ENCODE measurements at regions not wholly inside any gene's neighbourhood (a gene's known extent, or its start where the extent isn't known, plus 50 kb on each side); places are given as distances from the start of the nearest gene placed in this dataset.

DNA sequence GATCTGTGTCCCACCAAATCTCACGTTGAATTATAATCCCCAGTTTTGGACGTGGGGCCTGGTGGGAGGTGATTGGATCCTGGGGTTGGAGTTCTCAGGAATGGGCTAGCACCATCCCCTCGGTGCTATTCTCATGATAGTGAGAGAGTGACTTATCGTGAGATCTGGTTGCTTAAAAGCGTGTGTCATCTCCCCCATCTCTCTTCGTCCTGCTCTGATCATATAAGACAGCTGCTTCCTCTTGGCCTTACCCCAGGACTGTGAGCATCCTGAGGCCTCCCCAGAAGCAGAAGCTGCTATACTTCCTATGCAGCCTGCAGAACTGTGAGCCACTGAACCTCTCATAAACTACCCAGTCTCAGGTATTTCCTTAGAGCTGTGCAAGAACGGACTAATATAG is 163.7 kb upstream of the NDUFV2 start:
- intact Hi-C loops (cut with DNase I): no loop called here
- TF ChIP-seq POLR2A (IDR thresholded peaks at IDR 0.05): no peak
- TF ChIP-seq POLR2AphosphoS5 (IDR thresholded peaks at IDR 0.05; ENCODE audit: insufficient read depth in 1 of 2, low read depth in 1 of 2): no peak
- TF ChIP-seq, protein P1, sequence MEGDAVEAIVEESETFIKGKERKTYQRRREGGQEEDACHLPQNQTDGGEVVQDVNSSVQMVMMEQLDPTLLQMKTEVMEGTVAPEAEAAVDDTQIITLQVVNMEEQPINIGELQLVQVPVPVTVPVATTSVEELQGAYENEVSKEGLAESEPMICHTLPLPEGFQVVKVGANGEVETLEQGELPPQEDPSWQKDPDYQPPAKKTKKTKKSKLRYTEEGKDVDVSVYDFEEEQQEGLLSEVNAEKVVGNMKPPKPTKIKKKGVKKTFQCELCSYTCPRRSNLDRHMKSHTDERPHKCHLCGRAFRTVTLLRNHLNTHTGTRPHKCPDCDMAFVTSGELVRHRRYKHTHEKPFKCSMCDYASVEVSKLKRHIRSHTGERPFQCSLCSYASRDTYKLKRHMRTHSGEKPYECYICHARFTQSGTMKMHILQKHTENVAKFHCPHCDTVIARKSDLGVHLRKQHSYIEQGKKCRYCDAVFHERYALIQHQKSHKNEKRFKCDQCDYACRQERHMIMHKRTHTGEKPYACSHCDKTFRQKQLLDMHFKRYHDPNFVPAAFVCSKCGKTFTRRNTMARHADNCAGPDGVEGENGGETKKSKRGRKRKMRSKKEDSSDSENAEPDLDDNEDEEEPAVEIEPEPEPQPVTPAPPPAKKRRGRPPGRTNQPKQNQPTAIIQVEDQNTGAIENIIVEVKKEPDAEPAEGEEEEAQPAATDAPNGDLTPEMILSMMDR (IDR thresholded peaks at IDR 0.05): no peak

DNA sequence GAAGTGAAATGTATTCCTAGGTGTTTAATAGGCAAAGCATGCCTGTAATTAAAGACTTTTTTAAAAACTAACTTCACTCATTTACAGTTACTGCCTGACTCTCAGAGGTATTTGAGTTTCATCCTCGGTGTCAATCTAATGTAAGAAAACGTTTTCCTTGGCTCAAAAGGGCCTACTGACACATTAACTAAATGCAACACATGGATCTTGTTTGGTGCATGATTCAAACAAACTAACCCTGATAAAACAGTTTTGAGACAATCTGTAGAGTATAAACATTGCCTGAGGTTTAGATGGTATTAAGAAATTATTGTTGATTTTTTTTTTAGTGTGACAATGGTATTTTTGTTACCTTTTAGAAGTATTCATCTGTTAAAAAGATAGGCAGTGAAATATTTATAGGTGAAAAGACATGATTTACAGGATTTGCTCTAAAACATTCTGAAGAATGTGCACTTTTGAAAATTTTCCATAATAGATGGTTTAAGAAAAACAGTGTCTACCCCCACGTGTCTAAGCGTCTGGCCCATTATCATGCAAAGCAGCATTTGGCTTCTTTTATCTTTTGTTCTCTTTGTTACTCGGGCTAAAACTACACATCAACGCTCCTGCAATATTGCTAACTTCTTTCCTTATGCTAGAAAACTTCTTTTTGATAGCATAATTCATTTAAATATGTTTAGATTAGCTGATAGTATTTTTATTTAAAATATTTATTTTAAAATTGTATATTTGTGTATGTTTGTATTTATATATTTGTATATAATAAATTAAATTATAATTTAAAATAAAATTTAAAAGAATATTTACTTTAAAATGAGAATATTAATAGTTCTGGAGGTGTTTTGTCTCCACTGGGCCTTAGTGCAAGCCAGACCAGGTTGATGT is 160.2 kb upstream of the NDUFV2 start:
- no peaks in the 10 kb centered on the region for H3K4me1 ChIP-seq
- H3K27ac ChIP-seq: no peak overlapping the region
- no peak overlapping the region for H3K4me3 ChIP-seq
- H3K27me3 ChIP-seq: no peaks in the 10 kb centered on the region
- intact Hi-C loops (cut with DNase I): no loop called here
- H3K9me3 ChIP-seq: no peaks in the 10 kb centered on the region
- TF ChIP-seq, protein P1 (IDR thresholded peaks at IDR 0.05): no peak
- TF ChIP-seq POLR2AphosphoS5 (IDR thresholded peaks at IDR 0.05; ENCODE audit: insufficient read depth in 1 of 2, low read depth in 1 of 2) (no peak), POLR2A (IDR thresholded peaks at IDR 0.05) (no peak)
- no peaks in the 10 kb centered on the region for H3K36me3 ChIP-seq
- no peak for DNase-seq (ENCODE audit: extremely low spot score in 2 of 2)

More for the DNA sequence above, 163.7 kb upstream of the NDUFV2 start:
- no peak for DNase-seq (ENCODE audit: extremely low spot score in 2 of 2)
- Histone ChIP-seq H3K27me3 (no peaks in the 10 kb centered on the region), H3K4me3 (no peak overlapping the region), H3K27ac (no peak overlapping the region), H3K4me1 (no peaks in the 10 kb centered on the region), H3K9me3 (no peaks in the 10 kb centered on the region), H3K36me3 (no peaks in the 10 kb centered on the region)

DNA sequence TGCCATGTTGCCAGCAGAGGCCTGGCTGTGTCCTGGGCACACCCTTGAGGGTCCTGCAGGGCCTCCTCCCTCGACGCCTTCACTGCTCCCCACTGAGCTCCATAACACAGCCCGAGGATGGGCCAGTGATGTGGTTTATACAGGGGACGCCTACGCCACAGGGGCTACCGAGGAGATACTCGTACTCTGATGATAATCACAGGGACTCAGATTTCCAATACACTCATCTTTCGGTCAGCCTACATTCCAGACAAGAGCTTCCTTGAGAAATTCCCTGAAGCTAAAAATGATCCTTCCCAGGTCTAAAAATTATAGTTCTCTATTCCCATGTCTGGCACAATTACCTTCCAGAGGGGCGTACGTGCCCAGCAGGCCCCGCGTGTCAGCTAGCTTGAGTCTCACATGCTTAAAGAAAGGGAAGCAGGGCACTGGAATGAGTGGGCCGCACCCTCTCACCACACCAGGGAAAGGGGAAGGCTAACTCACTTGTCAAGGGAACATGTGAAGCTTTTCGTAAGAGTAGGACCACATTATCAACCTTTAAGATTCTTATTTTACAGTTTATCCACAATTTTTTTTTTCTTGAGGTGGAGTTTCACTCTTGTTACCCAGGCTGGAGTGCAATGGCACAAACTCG is 159.5 kb upstream of the NDUFV2 start:
- no peaks in the 10 kb centered on the region for H3K9me3 ChIP-seq
- H3K4me1 ChIP-seq: no peaks in the 10 kb centered on the region
- intact Hi-C loops (cut with DNase I): no loop called here
- DNase-seq (ENCODE audit: extremely low spot score in 2 of 2): no peak
- no peaks in the 10 kb centered on the region for H3K36me3 ChIP-seq
- H3K27ac ChIP-seq: no peak overlapping the region
- no peak overlapping the region for H3K4me3 ChIP-seq
- H3K27me3 ChIP-seq: no peaks in the 10 kb centered on the region
- TF ChIP-seq, protein P1 (IDR thresholded peaks at IDR 0.05): no peak
- no peak for TF ChIP-seq POLR2A (IDR thresholded peaks at IDR 0.05)
- no peak for TF ChIP-seq POLR2AphosphoS5 (IDR thresholded peaks at IDR 0.05; ENCODE audit: insufficient read depth in 1 of 2, low read depth in 1 of 2)

DNA sequence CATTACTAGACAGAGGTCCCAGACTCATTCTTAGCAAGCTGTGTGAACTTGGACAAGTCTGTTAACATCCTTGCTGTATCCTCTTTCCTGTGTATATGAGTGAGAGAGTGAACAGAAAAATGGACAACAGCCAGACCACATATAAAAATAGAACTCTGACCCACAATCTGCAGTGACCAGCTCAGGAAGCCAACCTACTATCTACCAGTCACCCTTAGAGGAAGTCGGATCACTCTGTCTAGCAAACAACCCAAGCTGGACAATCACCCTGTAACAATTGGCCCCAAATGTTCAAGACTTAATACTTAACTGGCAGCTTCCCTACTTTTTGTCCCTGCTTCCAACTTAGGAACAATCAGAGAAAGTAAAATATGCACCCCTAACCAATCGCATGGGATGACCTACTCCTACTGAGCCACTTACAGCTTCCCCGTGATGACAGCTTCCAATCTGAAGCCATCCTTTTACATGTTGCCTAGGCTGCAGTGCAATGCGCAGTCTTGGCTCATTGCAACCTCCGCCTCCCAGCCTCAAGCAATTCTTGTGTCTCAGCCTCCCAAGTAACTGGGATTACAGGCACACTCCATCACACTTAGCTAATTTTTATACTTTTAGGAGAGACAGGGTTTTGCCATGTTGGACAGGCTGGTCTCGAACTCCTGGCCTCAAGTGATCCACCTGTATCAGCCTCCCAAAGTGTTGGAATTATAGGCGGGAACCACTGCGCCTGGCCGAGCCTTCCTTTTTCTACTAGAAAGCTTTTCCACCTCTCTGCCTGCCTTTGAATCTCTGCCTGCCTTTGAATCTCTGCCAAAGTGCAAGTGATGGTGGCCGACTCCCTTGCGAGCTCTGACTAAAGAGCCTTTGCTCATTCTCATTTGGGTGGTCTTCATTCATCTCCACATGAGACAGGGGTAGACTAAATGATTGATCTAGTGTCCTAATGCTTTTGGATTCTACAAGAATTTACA is 158.3 kb upstream of the NDUFV2 start:
- Histone ChIP-seq H3K4me1 (peaks cover 11% of the 10 kb centered on the region), H3K36me3 (no peaks in the 10 kb centered on the region), H3K27ac (no peak overlapping the region), H3K9me3 (no peaks in the 10 kb centered on the region), H3K4me3 (no peak overlapping the region), H3K27me3 (no peaks in the 10 kb centered on the region)
- intact Hi-C loops (cut with DNase I): no loop called here
- no peak for DNase-seq (ENCODE audit: extremely low spot score in 2 of 2)
- no peak for TF ChIP-seq POLR2AphosphoS5 (IDR thresholded peaks at IDR 0.05; ENCODE audit: insufficient read depth in 1 of 2, low read depth in 1 of 2)
- TF ChIP-seq, protein P1 (IDR thresholded peaks at IDR 0.05): no peak
- no peak for TF ChIP-seq POLR2A (IDR thresholded peaks at IDR 0.05)
